HCT116 (cell line): ENCODE measurements at regions not wholly inside any gene's neighbourhood (a gene's known extent, or its start where the extent isn't known, plus 50 kb on each side); places are given as distances from the start of the nearest gene placed in this dataset.

Source experiments
- ATAC-seq: fragments of 200-7000 bp; cut with Tn5 transposase; 2 replicates; pipeline ENCODE4 v1.9.1; 2020; ENCODE audit warnings: mild to moderate bottlenecking, moderate library complexity
- BruUV-seq: library from RNA; stranded (reverse); fragments of 400-500 nt; replicated peaks from 2 replicates; lab custom pipeline; 2021; lab: Mats Ljungman, UMichigan
- CTCF ChIA-PET: fragments of 300-600 bp; sonication (Branson Sonifier 250); formaldehyde crosslinking; loops from one replicate; lab custom pipeline; 2021; ENCODE audit warnings: antibody characterized with exemption; lab: Charles Lee
- POLR2A ChIA-PET: fragments of 300-600, 350-600 bp; sonication (Branson Sonifier 250); formaldehyde crosslinking; loops from one replicate; lab custom pipeline; 2021; ENCODE audit warnings: antibody characterized with exemption; lab: Charles Lee
- RAD21 ChIA-PET, 2 experiments: fragments of 300-600 bp; sonication (Branson Sonifier 250); formaldehyde crosslinking; loops; one replicate each; lab custom pipeline; 2023; ENCODE audit warnings: low total read pairs in 2 of 2; ENCODE audit not compliant: uncharacterized antibody in 2 of 2, unreplicated experiment in 2 of 2, low non-redundant PET in 1 of 2; lab: Charles Lee
- DNase-seq: peaks from one replicate; pipeline ENCODE4 v3.0.0-alpha.2; 2010; ENCODE audit warnings: low read depth, low spot score
- H2AFZ ChIP-seq: fragments of 200-600 bp; shearing (Covaris generic), sonication (generic); 2 replicates; pipeline ENCODE4 v1.6.1; 2017; ENCODE audit warnings: low read depth, mixed run types, mixed read lengths, antibody characterized with exemption, low read length; ENCODE audit not compliant: poor library complexity, severe bottlenecking
- H3K27ac ChIP-seq: 2 replicates; pipeline ENCODE4 v1.5.1; 2012; ENCODE audit warnings: low read depth, low read length
- H3K27me3 ChIP-seq: fragments of 200-600 bp; sonication (generic); 2 replicates; pipeline ENCODE4 v1.6.1; 2016; ENCODE audit warnings: mixed run types, low read length, mixed read lengths; ENCODE audit not compliant: insufficient read depth
- H3K36me3 ChIP-seq, 2 experiments: fragments of 200-500 bp in 1 of 2; fragments of 200-600 bp in 1 of 2; sonication (Bioruptor generic) in 1 of 2; sonication (generic) in 1 of 2; 2 replicates each; pipeline versions ENCODE4 v1.5.1 to v1.6.1; 2014 to 2016; ENCODE audit warnings: low read length in 2 of 2, inconsistent platforms in 1 of 2, mixed read lengths in 1 of 2, mixed run types in 1 of 2; ENCODE audit not compliant: insufficient read depth in 2 of 2, control insufficient read depth in 1 of 2
- H3K4me1 ChIP-seq, 2 experiments: fragments of 200-600 bp in 1 of 2; sonication (generic) in 1 of 2; 2 replicates each; pipeline versions ENCODE4 v1.5.1 to v1.6.1; 2012 to 2017; ENCODE audit warnings: low read length in 2 of 2, inconsistent platforms in 1 of 2, mild to moderate bottlenecking in 1 of 2, mixed read lengths in 1 of 2, mixed run types in 1 of 2, moderate library complexity in 1 of 2; ENCODE audit not compliant: insufficient read depth in 2 of 2, control insufficient read depth in 1 of 2
- H3K4me2 ChIP-seq: fragments of 200-600 bp; sonication (generic); 2 replicates; pipeline ENCODE4 v1.6.1; 2017; ENCODE audit warnings: mixed run types, low read length, mixed read lengths
- H3K4me3 ChIP-seq, 2 experiments: fragments of 200-600 bp in 1 of 2; sonication (generic) in 1 of 2; replicated peaks in 1 of 2; 2 replicates each; pipeline ENCODE4 v1.5.1; 2011 to 2016; ENCODE audit warnings: low read length in 2 of 2, control low read depth in 1 of 2, low read depth in 1 of 2, mild to moderate bottlenecking in 1 of 2, mixed read lengths in 1 of 2, mixed run types in 1 of 2
- H3K79me2 ChIP-seq: fragments of 200-600 bp; sonication (generic); 2 replicates; pipeline ENCODE4 v1.6.1; 2017; ENCODE audit warnings: mild to moderate bottlenecking, mixed run types, low read length, moderate library complexity, mixed read lengths; ENCODE audit not compliant: insufficient read depth
- H3K9ac ChIP-seq: fragments of 200-600 bp; sonication (generic); 2 replicates; pipeline ENCODE4 v1.6.1; 2016; ENCODE audit warnings: low read length, mixed read lengths
- H3K9me2 ChIP-seq: fragments of 200-600 bp; sonication (generic), shearing (Covaris generic); 2 replicates; pipeline ENCODE4 v1.6.1; 2017; ENCODE audit warnings: mixed run types, mild to moderate bottlenecking, moderate library complexity; ENCODE audit not compliant: insufficient read depth
- H3K9me3 ChIP-seq, 2 experiments: fragments of 200-500 bp in 1 of 2; fragments of 200-600 bp in 1 of 2; sonication (Bioruptor generic) in 1 of 2; sonication (generic) in 1 of 2; 2 replicates each; pipeline ENCODE4 v1.6.1; 2014 to 2017; ENCODE audit warnings: low read length in 2 of 2, mixed read lengths in 2 of 2, inconsistent platforms in 1 of 2, low read depth in 1 of 2, mild to moderate bottlenecking in 1 of 2, mixed run types in 1 of 2, moderate library complexity in 1 of 2; ENCODE audit not compliant: control insufficient read depth in 1 of 2, insufficient read depth in 1 of 2
- H4K20me1 ChIP-seq: fragments of 200-600 bp; sonication (generic), shearing (Covaris generic); 2 replicates; pipeline ENCODE4 v1.6.1; 2017; ENCODE audit warnings: mixed run types, mild to moderate bottlenecking, moderate library complexity; ENCODE audit not compliant: insufficient read depth
- CBX3 ChIP-seq: IDR thresholded peaks from 2 replicates; pipeline ENCODE4 v1.6.1; 2012; ENCODE audit warnings: low read depth
- CEBPB ChIP-seq: IDR thresholded peaks from 2 replicates; pipeline ENCODE4 v1.6.1; 2012; ENCODE audit warnings: low read depth
- CTCF ChIP-seq, 3 experiments: fragments of 200-600 bp in 1 of 3; sonication (generic) in 1 of 3; IDR thresholded peaks in 2 of 3; conservative IDR thresholded peaks in 1 of 3; 2 replicates each; pipeline ENCODE4 v1.5.1; 2012 to 2017; ENCODE audit warnings: low read depth in 2 of 3, low read length in 2 of 3, antibody characterized with exemption in 1 of 3, borderline replicate concordance in 1 of 3, control low read depth in 1 of 3, mild to moderate bottlenecking in 1 of 3, mixed read lengths in 1 of 3, mixed run types in 1 of 3, moderate library complexity in 1 of 3; ENCODE audit not compliant: insufficient read depth in 1 of 3
- EGR1 ChIP-seq: IDR thresholded peaks from 2 replicates; pipeline ENCODE4 v1.6.1; 2012; ENCODE audit warnings: low read depth
- JUND ChIP-seq: IDR thresholded peaks from 2 replicates; pipeline ENCODE4 v1.6.1; 2012
- MAX ChIP-seq: IDR thresholded peaks from 2 replicates; pipeline ENCODE4 v1.6.1; 2012
- POLR2A ChIP-seq: IDR thresholded peaks from 2 replicates; pipeline ENCODE4 v1.7.0; 2011; ENCODE audit warnings: borderline replicate concordance; ENCODE audit not compliant: insufficient read depth, insufficient read length; ENCODE audit errors: extremely low read depth
- RAD21 ChIP-seq: IDR thresholded peaks from 2 replicates; pipeline ENCODE4 v1.6.1; 2012; ENCODE audit warnings: low read depth, mild to moderate bottlenecking
- REST ChIP-seq: IDR thresholded peaks from 2 replicates; pipeline ENCODE4 v1.6.1; 2012; ENCODE audit warnings: low read depth
- SIN3A ChIP-seq: IDR thresholded peaks from 2 replicates; pipeline ENCODE4 v1.6.1; 2012; ENCODE audit warnings: low read depth
- SP1 ChIP-seq: IDR thresholded peaks from 2 replicates; pipeline ENCODE4 v1.6.1; 2012; ENCODE audit warnings: low read depth
- SRF ChIP-seq: IDR thresholded peaks from 2 replicates; pipeline ENCODE4 v1.6.1; 2012; ENCODE audit warnings: low read depth
- TCF7L2 ChIP-seq: IDR thresholded peaks from 2 replicates; pipeline ENCODE4 v1.7.0; 2011; ENCODE audit warnings: borderline replicate concordance, inconsistent platforms; ENCODE audit not compliant: insufficient read depth, insufficient read length; ENCODE audit errors: extremely low read depth
- ZBTB33 ChIP-seq: IDR thresholded peaks from 2 replicates; pipeline ENCODE4 v1.6.1; 2011; ENCODE audit warnings: mild to moderate bottlenecking, low read length, moderate library complexity; ENCODE audit not compliant: insufficient replicate concordance; ENCODE audit errors: extremely low read depth
- intact Hi-C: fragments of 100-400 bp; cut with micrococcal nuclease; formaldehyde crosslinking; loops from 2 replicates; pipeline ENCODE4 v1.10.0; 2022

GRCh38 chr20:23207826-23208540, 121.9 kb upstream of the CD93 start (continued):
- TF ChIP-seq CTCF (IDR thresholded peaks at IDR 0.05 in 2 of 3, conservative IDR thresholded peaks at IDR 0.05 in 1 of 3; ENCODE audit: borderline replicate concordance in 1 of 3, insufficient read depth in 1 of 3, low read depth in 2 of 3, low read length in 2 of 3): no peak
- TF ChIP-seq SRF: no peak
- TF ChIP-seq SP1: no peak
- TF ChIP-seq CBX3: no peak

GRCh38 chr20:23206995-23207394, 120.9 kb upstream of the CD93 start:
- H3K9me3 ChIP-seq: no peaks in the 10 kb centered on the region
- ChIA-PET POLR2A (no interaction called here), CTCF (interaction anchor here (1.0 kb wide), 1 partner anchor 355 kb away, joined by 3 read pairs; no protein-coding TSS in a partner anchor), RAD21 (no interaction called here)
- H3K9me2 ChIP-seq: no peaks in the 10 kb centered on the region
- no TSS peak for BruUV-seq
- no peak overlapping the region for H3K4me3 ChIP-seq
- intact Hi-C loops: no loop called here
- no peak overlapping the region for H2AFZ ChIP-seq
- no peak overlapping the region for H3K9ac ChIP-seq
- no peak overlapping the region for H3K4me2 ChIP-seq
- no peak overlapping the region for H3K27ac ChIP-seq
- no peaks in the 10 kb centered on the region for H3K79me2 ChIP-seq
- H3K36me3 ChIP-seq: no peaks in the 10 kb centered on the region
- peaks cover 23% of the 10 kb centered on the region for H3K27me3 ChIP-seq
- no peaks in the 10 kb centered on the region for H4K20me1 ChIP-seq
- DNase-seq: no peak
- no peak for ATAC-seq
- H3K4me1 ChIP-seq: no peaks in the 10 kb centered on the region
- TF ChIP-seq REST (no peak), SIN3A (no peak), POLR2A (no peak), TCF7L2 (no peak), MAX (no peak), JUND (no peak), SP1 (no peak), CTCF (IDR thresholded peaks at IDR 0.05 in 2 of 3, conservative IDR thresholded peaks at IDR 0.05 in 1 of 3; ENCODE audit: borderline replicate concordance in 1 of 3, insufficient read depth in 1 of 3, low read depth in 2 of 3, low read length in 2 of 3) (no peak), CEBPB (no peak), ZBTB33 (no peak), EGR1 (no peak), RAD21 (no peak)
